GM23338 (cell line): ENCODE measurements at regions not wholly inside any gene's neighbourhood (a gene's known extent, or its start where the extent isn't known, plus 50 kb on each side); places are given as distances from the start of the nearest gene placed in this dataset.
"Not testable (repeated sequence)": the region's sequence is repeated elsewhere in the genome, so short reads cannot be mapped to it uniquely, and the experiment has no call there.

Experiments used
- ATAC-seq: fragments of 200-7000 bp; cut with Tn5 transposase; 3 replicates; pipeline ENCODE4 v1.9.1; 2020
- DNase-seq: peaks from one replicate; pipeline ENCODE4 v3.0.0-alpha.2; 2015; ENCODE audit warnings: low spot score
- H2AFZ ChIP-seq: fragments of 200-600 bp; sonication (generic); 2 replicates; pipeline ENCODE4 v1.8.0; 2016; ENCODE audit warnings: antibody characterized with exemption, mild to moderate bottlenecking, moderate library complexity
- H3F3A ChIP-seq: fragments of 200-600 bp; sonication (generic); replicated peaks from 2 replicates; pipeline ENCODE4 v1.8.0; 2017; ENCODE audit warnings: antibody characterized with exemption, mixed run types, low read depth
- H3K27ac ChIP-seq: fragments of 200-600 bp; sonication (generic); 2 replicates; pipeline ENCODE4 v1.6.1; 2016; ENCODE audit warnings: low read depth
- H3K27me3 ChIP-seq: fragments of 200-600 bp; sonication (generic); 2 replicates; pipeline ENCODE4 v1.8.0; 2016; ENCODE audit warnings: mild to moderate bottlenecking, mixed run types, moderate library complexity; ENCODE audit not compliant: insufficient read depth
- H3K36me3 ChIP-seq: fragments of 200-600 bp; sonication (generic); 2 replicates; pipeline ENCODE4 v1.8.0; 2016; ENCODE audit warnings: mild to moderate bottlenecking; ENCODE audit not compliant: insufficient read depth
- H3K4me1 ChIP-seq: fragments of 200-600 bp; sonication (generic); 2 replicates; pipeline ENCODE4 v1.8.0; 2016; ENCODE audit warnings: mild to moderate bottlenecking, moderate library complexity; ENCODE audit not compliant: insufficient read depth
- H3K4me2 ChIP-seq: fragments of 200-600 bp; sonication (generic); 2 replicates; pipeline ENCODE4 v1.7.1; 2017; ENCODE audit warnings: mixed run types
- H3K4me3 ChIP-seq: fragments of 200-600 bp; sonication (generic); 2 replicates; pipeline ENCODE4 v1.6.1; 2016; ENCODE audit warnings: mixed run types
- H3K79me2 ChIP-seq: fragments of 200-600 bp; sonication (generic); replicated peaks from 2 replicates; pipeline ENCODE4 v1.8.0; 2017; ENCODE audit warnings: mild to moderate bottlenecking; ENCODE audit not compliant: insufficient read depth
- H3K9me2 ChIP-seq: fragments of 200-600 bp; sonication (generic); 2 replicates; pipeline ENCODE4 v1.8.0; 2017; ENCODE audit not compliant: insufficient read depth
- H4K20me1 ChIP-seq: fragments of 200-600 bp; sonication (generic); replicated peaks from 2 replicates; pipeline ENCODE4 v1.8.0; 2017; ENCODE audit warnings: mild to moderate bottlenecking; ENCODE audit not compliant: insufficient read depth
- H3K27ac Mint-ChIP-seq: 2 replicates; pipeline ENCODE4 v1.8.0; 2020; ENCODE audit warnings: inconsistent platforms, mild to moderate bottlenecking, moderate library complexity, mixed read lengths
- H3K27me3 Mint-ChIP-seq: 3 replicates; pipeline ENCODE4 v1.8.0; 2022; ENCODE audit warnings: low read depth, mild to moderate bottlenecking, moderate library complexity, mixed read lengths, inconsistent platforms; ENCODE audit not compliant: insufficient read depth, poor library complexity
- H3K36me3 Mint-ChIP-seq: 3 replicates; pipeline ENCODE4 v1.8.0; 2021; ENCODE audit warnings: low read depth, mild to moderate bottlenecking, inconsistent platforms, moderate library complexity, mixed read lengths
- H3K4me1 Mint-ChIP-seq: 3 replicates; pipeline ENCODE4 v1.8.0; 2020; ENCODE audit warnings: mild to moderate bottlenecking, inconsistent platforms, mixed read lengths
- H3K4me3 Mint-ChIP-seq: 3 replicates; pipeline ENCODE4 v1.8.0; 2021; ENCODE audit warnings: moderate library complexity, mild to moderate bottlenecking, inconsistent platforms, mixed read lengths
- H3K9me3 Mint-ChIP-seq: 3 replicates; pipeline ENCODE4 v1.8.0; 2020; ENCODE audit warnings: moderate library complexity, mild to moderate bottlenecking, inconsistent platforms, mixed read lengths
- CREB1 ChIP-seq: fragments of 250-450 bp; sonication (Bioruptor Pico); IDR thresholded peaks from 2 replicates; pipeline ENCODE4 v1.5.0; 2020; ENCODE audit warnings: low read depth, mild to moderate bottlenecking, moderate library complexity
- EZH2 ChIP-seq: fragments of 200-600 bp; sonication (generic); IDR thresholded peaks from one replicate; pipeline ENCODE4 v1.8.0; 2017; ENCODE audit warnings: antibody characterized with exemption, mild to moderate bottlenecking, low read depth; ENCODE audit not compliant: unreplicated experiment
- EZH2phosphoT487 ChIP-seq: fragments of 200-600 bp; sonication (generic); IDR thresholded peaks from one replicate; pipeline ENCODE4 v1.8.1; 2018; ENCODE audit warnings: antibody characterized with exemption; ENCODE audit not compliant: unreplicated experiment
- NANOG ChIP-seq: IDR thresholded peaks from 2 replicates; pipeline ENCODE4 v1.6.1; 2016; ENCODE audit warnings: antibody characterized with exemption, borderline replicate concordance
- POLR2AphosphoS5 ChIP-seq: IDR thresholded peaks from 2 replicates; pipeline ENCODE4 v1.6.1; 2016; ENCODE audit warnings: antibody characterized with exemption, low read depth
- STAT1 ChIP-seq: IDR thresholded peaks from one replicate; pipeline ENCODE4 v1.6.1; 2016; ENCODE audit warnings: antibody characterized with exemption; ENCODE audit not compliant: unreplicated experiment
- ZNF114 ChIP-seq: fragments of 250-450 bp; sonication (Bioruptor Pico); IDR thresholded peaks from 2 replicates; pipeline ENCODE4 v1.5.0; 2020; ENCODE audit warnings: mild to moderate bottlenecking, moderate library complexity
- ZNF331 ChIP-seq: fragments of 250-450 bp; sonication (Bioruptor Pico); IDR thresholded peaks from 2 replicates; pipeline ENCODE4 v1.5.0; 2020; ENCODE audit warnings: low read depth, mild to moderate bottlenecking, moderate library complexity
- TF ChIP-seq, protein P1 (sequence below): fragments of 250-450 bp; sonication (Bioruptor Pico); IDR thresholded peaks from 2 replicates; pipeline ENCODE4 v1.5.0; 2020; ENCODE audit warnings: mild to moderate bottlenecking, moderate library complexity
- TF ChIP-seq, protein P2 (sequence below): IDR thresholded peaks from one replicate; pipeline ENCODE4 v1.6.1; 2018; ENCODE audit warnings: antibody characterized with exemption; ENCODE audit not compliant: unreplicated experiment
- TF ChIP-seq, protein P3 (sequence below): IDR thresholded peaks from 2 replicates; pipeline ENCODE4 v1.6.1; 2016; ENCODE audit warnings: antibody characterized with exemption

DNA sequence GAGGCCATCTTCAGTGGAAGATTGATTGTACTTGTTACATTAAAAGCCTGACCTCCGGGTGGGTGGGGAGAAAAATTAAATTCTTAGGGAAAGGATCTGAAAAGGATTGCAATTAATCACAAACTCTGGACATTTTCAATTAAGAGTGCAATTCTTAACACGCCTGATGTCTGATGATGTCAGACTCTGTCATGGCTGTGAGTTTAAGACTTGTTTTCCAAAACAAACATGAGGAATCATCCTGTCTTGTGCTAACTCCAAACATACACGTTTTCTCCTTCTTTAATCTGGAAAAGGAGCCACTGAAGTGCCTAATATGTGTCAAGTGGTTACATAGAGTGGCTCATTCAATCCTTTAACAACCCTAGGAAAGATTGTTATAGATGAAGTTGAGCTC, 60.4 kb upstream of the SMIM23 start (continued):
- TF ChIP-seq, protein P1, sequence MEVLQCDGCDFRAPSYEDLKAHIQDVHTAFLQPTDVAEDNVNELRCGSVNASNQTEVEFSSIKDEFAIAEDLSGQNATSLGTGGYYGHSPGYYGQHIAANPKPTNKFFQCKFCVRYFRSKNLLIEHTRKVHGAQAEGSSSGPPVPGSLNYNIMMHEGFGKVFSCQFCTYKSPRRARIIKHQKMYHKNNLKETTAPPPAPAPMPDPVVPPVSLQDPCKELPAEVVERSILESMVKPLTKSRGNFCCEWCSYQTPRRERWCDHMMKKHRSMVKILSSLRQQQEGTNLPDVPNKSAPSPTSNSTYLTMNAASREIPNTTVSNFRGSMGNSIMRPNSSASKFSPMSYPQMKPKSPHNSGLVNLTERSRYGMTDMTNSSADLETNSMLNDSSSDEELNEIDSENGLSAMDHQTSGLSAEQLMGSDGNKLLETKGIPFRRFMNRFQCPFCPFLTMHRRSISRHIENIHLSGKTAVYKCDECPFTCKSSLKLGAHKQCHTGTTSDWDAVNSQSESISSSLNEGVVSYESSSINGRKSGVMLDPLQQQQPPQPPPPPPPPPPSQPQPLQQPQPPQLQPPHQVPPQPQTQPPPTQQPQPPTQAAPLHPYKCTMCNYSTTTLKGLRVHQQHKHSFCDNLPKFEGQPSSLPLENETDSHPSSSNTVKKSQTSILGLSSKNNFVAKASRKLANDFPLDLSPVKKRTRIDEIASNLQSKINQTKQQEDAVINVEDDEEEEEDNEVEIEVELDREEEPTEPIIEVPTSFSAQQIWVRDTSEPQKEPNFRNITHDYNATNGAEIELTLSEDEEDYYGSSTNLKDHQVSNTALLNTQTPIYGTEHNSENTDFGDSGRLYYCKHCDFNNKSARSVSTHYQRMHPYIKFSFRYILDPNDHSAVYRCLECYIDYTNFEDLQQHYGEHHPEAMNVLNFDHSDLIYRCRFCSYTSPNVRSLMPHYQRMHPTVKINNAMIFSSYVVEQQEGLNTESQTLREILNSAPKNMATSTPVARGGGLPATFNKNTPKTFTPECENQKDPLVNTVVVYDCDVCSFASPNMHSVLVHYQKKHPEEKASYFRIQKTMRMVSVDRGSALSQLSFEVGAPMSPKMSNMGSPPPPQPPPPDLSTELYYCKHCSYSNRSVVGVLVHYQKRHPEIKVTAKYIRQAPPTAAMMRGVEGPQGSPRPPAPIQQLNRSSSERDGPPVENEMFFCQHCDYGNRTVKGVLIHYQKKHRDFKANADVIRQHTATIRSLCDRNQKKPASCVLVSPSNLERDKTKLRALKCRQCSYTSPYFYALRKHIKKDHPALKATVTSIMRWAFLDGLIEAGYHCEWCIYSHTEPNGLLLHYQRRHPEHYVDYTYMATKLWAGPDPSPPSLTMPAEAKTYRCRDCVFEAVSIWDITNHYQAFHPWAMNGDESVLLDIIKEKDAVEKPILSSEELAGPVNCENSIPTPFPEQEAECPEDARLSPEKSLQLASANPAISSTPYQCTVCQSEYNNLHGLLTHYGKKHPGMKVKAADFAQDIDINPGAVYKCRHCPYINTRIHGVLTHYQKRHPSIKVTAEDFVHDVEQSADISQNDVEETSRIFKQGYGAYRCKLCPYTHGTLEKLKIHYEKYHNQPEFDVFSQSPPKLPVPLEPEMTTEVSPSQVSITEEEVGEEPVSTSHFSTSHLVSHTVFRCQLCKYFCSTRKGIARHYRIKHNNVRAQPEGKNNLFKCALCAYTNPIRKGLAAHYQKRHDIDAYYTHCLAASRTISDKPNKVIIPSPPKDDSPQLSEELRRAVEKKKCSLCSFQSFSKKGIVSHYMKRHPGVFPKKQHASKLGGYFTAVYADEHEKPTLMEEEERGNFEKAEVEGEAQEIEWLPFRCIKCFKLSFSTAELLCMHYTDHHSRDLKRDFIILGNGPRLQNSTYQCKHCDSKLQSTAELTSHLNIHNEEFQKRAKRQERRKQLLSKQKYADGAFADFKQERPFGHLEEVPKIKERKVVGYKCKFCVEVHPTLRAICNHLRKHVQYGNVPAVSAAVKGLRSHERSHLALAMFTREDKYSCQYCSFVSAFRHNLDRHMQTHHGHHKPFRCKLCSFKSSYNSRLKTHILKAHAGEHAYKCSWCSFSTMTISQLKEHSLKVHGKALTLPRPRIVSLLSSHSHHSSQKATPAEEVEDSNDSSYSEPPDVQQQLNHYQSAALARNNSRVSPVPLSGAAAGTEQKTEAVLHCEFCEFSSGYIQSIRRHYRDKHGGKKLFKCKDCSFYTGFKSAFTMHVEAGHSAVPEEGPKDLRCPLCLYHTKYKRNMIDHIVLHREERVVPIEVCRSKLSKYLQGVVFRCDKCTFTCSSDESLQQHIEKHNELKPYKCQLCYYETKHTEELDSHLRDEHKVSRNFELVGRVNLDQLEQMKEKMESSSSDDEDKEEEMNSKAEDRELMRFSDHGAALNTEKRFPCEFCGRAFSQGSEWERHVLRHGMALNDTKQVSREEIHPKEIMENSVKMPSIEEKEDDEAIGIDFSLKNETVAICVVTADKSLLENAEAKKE (CRISPR knock-in tag) = no peak
- TF ChIP-seq ZNF331 (no peak), NANOG (no peak), POLR2AphosphoS5 (no peak), STAT1 (no peak), EZH2 (no peak)

DNA sequence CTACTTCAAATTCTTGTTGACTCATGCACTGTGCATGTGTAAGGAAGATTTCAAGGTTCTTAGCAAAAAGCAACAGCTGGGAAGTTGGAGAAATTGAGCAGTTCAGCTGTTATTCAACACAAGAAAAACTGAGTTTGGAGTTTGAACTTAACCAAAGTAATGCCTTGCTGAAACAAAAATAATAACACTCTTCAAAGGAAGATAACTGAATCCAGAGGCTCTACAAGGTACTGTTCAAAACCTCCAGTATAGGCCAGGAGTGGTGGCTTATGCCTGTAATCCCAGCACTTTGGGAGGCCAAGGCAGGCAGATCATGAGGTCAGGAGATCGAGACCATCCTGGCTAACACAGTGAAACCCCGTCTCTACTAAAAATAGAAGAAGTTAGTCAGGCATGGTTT, 58.8 kb upstream of the SMIM23 start:
- H3F3A ChIP-seq, H3K27ac ChIP-seq, H3K4me3 ChIP-seq, H3K36me3 ChIP-seq, H3K4me2 ChIP-seq, H3K4me3 Mint-ChIP-seq, ATAC-seq, H3K36me3 Mint-ChIP-seq, H3K4me1 Mint-ChIP-seq, DNase-seq, H3K27me3 Mint-ChIP-seq, H3K27me3 ChIP-seq, H3K79me2 ChIP-seq, H3K9me2 ChIP-seq, H2AFZ ChIP-seq, H4K20me1 ChIP-seq, H3K27ac Mint-ChIP-seq, H3K4me1 ChIP-seq: not testable (repeated sequence)
- H3K9me3 Mint-ChIP-seq = peaks cover 23% of the 10 kb centered on the region; the same call in 2 of the 3 replicates

DNA sequence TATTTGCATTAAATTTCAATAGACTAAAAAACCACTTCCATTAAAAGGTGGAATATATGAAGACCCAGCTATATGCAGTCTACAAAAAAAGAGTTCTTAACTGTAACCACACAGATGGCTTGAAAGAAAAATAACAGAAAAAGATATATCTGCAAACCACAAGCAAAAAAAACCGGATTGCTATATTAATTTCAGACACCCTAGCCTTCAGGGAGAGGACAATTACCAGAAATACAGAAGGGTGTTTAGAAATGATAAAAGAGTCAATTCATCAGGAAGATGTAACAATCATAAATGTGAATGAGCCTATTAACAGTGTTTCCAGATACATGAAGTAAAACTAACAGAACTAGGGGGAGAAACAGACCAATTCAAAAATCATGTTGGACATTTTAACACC, 56.9 kb upstream of the SMIM23 start:
- ATAC-seq = no peak
- TF ChIP-seq ZNF331 = no peak
- no peak for TF ChIP-seq NANOG
- TF ChIP-seq, protein P2, sequence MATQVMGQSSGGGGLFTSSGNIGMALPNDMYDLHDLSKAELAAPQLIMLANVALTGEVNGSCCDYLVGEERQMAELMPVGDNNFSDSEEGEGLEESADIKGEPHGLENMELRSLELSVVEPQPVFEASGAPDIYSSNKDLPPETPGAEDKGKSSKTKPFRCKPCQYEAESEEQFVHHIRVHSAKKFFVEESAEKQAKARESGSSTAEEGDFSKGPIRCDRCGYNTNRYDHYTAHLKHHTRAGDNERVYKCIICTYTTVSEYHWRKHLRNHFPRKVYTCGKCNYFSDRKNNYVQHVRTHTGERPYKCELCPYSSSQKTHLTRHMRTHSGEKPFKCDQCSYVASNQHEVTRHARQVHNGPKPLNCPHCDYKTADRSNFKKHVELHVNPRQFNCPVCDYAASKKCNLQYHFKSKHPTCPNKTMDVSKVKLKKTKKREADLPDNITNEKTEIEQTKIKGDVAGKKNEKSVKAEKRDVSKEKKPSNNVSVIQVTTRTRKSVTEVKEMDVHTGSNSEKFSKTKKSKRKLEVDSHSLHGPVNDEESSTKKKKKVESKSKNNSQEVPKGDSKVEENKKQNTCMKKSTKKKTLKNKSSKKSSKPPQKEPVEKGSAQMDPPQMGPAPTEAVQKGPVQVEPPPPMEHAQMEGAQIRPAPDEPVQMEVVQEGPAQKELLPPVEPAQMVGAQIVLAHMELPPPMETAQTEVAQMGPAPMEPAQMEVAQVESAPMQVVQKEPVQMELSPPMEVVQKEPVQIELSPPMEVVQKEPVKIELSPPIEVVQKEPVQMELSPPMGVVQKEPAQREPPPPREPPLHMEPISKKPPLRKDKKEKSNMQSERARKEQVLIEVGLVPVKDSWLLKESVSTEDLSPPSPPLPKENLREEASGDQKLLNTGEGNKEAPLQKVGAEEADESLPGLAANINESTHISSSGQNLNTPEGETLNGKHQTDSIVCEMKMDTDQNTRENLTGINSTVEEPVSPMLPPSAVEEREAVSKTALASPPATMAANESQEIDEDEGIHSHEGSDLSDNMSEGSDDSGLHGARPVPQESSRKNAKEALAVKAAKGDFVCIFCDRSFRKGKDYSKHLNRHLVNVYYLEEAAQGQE = no peak
- no peak for TF ChIP-seq CREB1 (CRISPR knock-in tag)
- TF ChIP-seq, protein P3, sequence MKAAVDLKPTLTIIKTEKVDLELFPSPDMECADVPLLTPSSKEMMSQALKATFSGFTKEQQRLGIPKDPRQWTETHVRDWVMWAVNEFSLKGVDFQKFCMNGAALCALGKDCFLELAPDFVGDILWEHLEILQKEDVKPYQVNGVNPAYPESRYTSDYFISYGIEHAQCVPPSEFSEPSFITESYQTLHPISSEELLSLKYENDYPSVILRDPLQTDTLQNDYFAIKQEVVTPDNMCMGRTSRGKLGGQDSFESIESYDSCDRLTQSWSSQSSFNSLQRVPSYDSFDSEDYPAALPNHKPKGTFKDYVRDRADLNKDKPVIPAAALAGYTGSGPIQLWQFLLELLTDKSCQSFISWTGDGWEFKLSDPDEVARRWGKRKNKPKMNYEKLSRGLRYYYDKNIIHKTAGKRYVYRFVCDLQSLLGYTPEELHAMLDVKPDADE = no peak
- TF ChIP-seq POLR2AphosphoS5 = no peak
- no peak for TF ChIP-seq ZNF114
- no peak for TF ChIP-seq EZH2phosphoT487

More for the DNA sequence above, 56.9 kb upstream of the SMIM23 start:
- H3K4me1 Mint-ChIP-seq = peaks cover 8% of the 10 kb centered on the region; the same call in 1 of the 3 replicates
- H3K4me2 ChIP-seq = no peak overlapping the region
- H3K27ac ChIP-seq = no peak overlapping the region
- H3K4me3 ChIP-seq = no peak overlapping the region
- no peaks in the 10 kb centered on the region for H3K9me2 ChIP-seq
- no peaks in the 10 kb centered on the region for H3K27me3 ChIP-seq
- H4K20me1 ChIP-seq = no peaks in the 10 kb centered on the region
- H3K79me2 ChIP-seq = no peaks in the 10 kb centered on the region
- no peak overlapping the region for H3K4me3 Mint-ChIP-seq
- H3K4me1 ChIP-seq = peaks cover 5% of the 10 kb centered on the region
- H3K36me3 Mint-ChIP-seq = no peaks in the 10 kb centered on the region; the same call in 2 of the 3 replicates
- H3K36me3 ChIP-seq = no peaks in the 10 kb centered on the region
- H2AFZ ChIP-seq = no peak overlapping the region
- no peaks in the 10 kb centered on the region for H3K27me3 Mint-ChIP-seq
- H3F3A ChIP-seq = no peaks in the 10 kb centered on the region
- no peak for DNase-seq
- H3K9me3 Mint-ChIP-seq = peaks cover 23% of the 10 kb centered on the region; the same call in 2 of the 3 replicates
- no peak overlapping the region for H3K27ac Mint-ChIP-seq
